IMR-90 (cell line): ENCODE measurements at regions not wholly inside any gene's neighbourhood (a gene's known extent, or its start where the extent isn't known, plus 50 kb on each side); places are given as distances from the start of the nearest gene placed in this dataset.

Experiments
- BHLHE40 ChIP-seq: fragments of 150-350 bp; IDR thresholded peaks from 2 replicates; pipeline ENCODE4 v1.6.1; 2016; ENCODE audit warnings: mild to moderate bottlenecking, low read depth, low read length
- CEBPB ChIP-seq: IDR thresholded peaks from 2 replicates; pipeline ENCODE4 v1.6.1; 2012; ENCODE audit warnings: low read depth, low read length, improper control_type of control experiment
- CTCF ChIP-seq: conservative IDR thresholded peaks from 2 replicates; pipeline ENCODE4 v1.5.1; 2012; ENCODE audit warnings: mild to moderate bottlenecking, low read depth, low read length, improper control_type of control experiment
- MXI1 ChIP-seq: IDR thresholded peaks from 2 replicates; pipeline ENCODE4 v1.6.1; 2012; ENCODE audit warnings: low read depth, mild to moderate bottlenecking, low read length, moderate library complexity, borderline replicate concordance
- POLR2A ChIP-seq: IDR thresholded peaks from 2 replicates; pipeline ENCODE4 v1.6.1; 2012; ENCODE audit warnings: mild to moderate bottlenecking, low read depth, low read length
- RAD21 ChIP-seq: IDR thresholded peaks from 2 replicates; pipeline ENCODE4 v1.6.1; 2012; ENCODE audit warnings: low read length, improper control_type of control experiment
- SMC3 ChIP-seq: fragments of 150-350 bp; IDR thresholded peaks from 2 replicates; pipeline ENCODE4 v1.6.1; 2016; ENCODE audit warnings: low read depth, mild to moderate bottlenecking, antibody characterized with exemption, low read length, moderate library complexity
- USF2 ChIP-seq: fragments of 150-350 bp; IDR thresholded peaks from 2 replicates; pipeline ENCODE4 v1.6.1; 2017; ENCODE audit warnings: mild to moderate bottlenecking, antibody characterized with exemption, low read length, low read depth

- TF ChIP-seq CTCF (no peak), RAD21 (no peak), USF2 (no peak), POLR2A (no peak), CEBPB (no peak), SMC3 (no peak), BHLHE40 (no peak), MXI1 (no peak)
Observed at GRCh38 chr6:104123227-104123626, 736.5 kb downstream of the HACE1 start.
